Liver (tissue), 8 donors: ENCODE measurements at regions not wholly inside any gene's neighbourhood (a gene's known extent, or its start where the extent isn't known, plus 50 kb on each side); places are given as distances from the start of the nearest gene placed in this dataset.

ENCODE experiments used
- DNase-seq: peaks from one replicate; pipeline ENCODE4 v3.0.0-alpha.2; 2017; ENCODE audit warnings: low spot score
- H3K27ac ChIP-seq, 2 donors: one replicate each; pipeline ENCODE4 v1.7.0; 2013; ENCODE audit warnings: inconsistent platforms in 2 of 2, low read length in 2 of 2, control low read depth in 1 of 2, low read depth in 1 of 2, mild to moderate bottlenecking in 1 of 2
- H3K27me3 ChIP-seq, 4 donors: one replicate each; pipeline versions ENCODE4 v1.6.1 to v1.7.0; 2013; ENCODE audit warnings: low read length in 3 of 4, inconsistent platforms in 1 of 4, mild to moderate bottlenecking in 1 of 4, moderate library complexity in 1 of 4; ENCODE audit not compliant: control insufficient read depth in 4 of 4, insufficient read depth in 4 of 4
- H3K36me3 ChIP-seq, 4 donors: one replicate each; pipeline versions ENCODE4 v1.6.1 to v1.7.0; 2013; ENCODE audit warnings: low read length in 3 of 4, mild to moderate bottlenecking in 3 of 4, low read depth in 1 of 4, moderate library complexity in 1 of 4; ENCODE audit not compliant: control insufficient read depth in 4 of 4, insufficient read depth in 3 of 4
- H3K4me1 ChIP-seq, 4 donors: one replicate each; pipeline versions ENCODE4 v1.6.1 to v1.7.0; 2013; ENCODE audit warnings: low read length in 3 of 4, mild to moderate bottlenecking in 3 of 4, moderate library complexity in 1 of 4; ENCODE audit not compliant: control insufficient read depth in 4 of 4, insufficient read depth in 4 of 4
- H3K4me3 ChIP-seq, 3 donors: one replicate each; pipeline versions ENCODE4 v1.6.1 to v1.7.0; 2013; ENCODE audit warnings: low read length in 3 of 3, control low read depth in 1 of 3, low read depth in 1 of 3, mild to moderate bottlenecking in 1 of 3
- H3K9ac ChIP-seq, 2 donors: one replicate each; pipeline ENCODE4 v1.7.0; 2013; ENCODE audit warnings: low read length in 2 of 2, mild to moderate bottlenecking in 2 of 2, moderate library complexity in 2 of 2, control low read depth in 1 of 2, low read depth in 1 of 2
- H3K9me3 ChIP-seq, 4 donors: one replicate each; pipeline versions ENCODE4 v1.6.1 to v1.7.0; 2013; ENCODE audit warnings: low read length in 3 of 4; ENCODE audit not compliant: control insufficient read depth in 4 of 4
- ATF3 ChIP-seq: IDR thresholded peaks from 2 replicates; pipeline ENCODE4 v1.6.1; 2016; ENCODE audit warnings: antibody characterized with exemption
- EGR1 ChIP-seq, 2 donors: IDR thresholded peaks; 2 replicates each; pipeline ENCODE4 v1.6.1; 2016 to 2018; ENCODE audit warnings: antibody characterized with exemption in 2 of 2, low read depth in 2 of 2
- FOXA1 ChIP-seq: IDR thresholded peaks from 2 replicates; pipeline ENCODE4 v1.6.1; 2016; ENCODE audit warnings: antibody characterized with exemption
- FOXA2 ChIP-seq: IDR thresholded peaks from 2 replicates; pipeline ENCODE4 v1.6.1; 2016; ENCODE audit warnings: antibody characterized with exemption
- HNF4A ChIP-seq, 2 donors: conservative IDR thresholded peaks; 2 replicates each; pipeline ENCODE4 v1.6.1; 2016; ENCODE audit warnings: antibody characterized with exemption in 2 of 2, mild to moderate bottlenecking in 2 of 2
- HNF4G ChIP-seq: IDR thresholded peaks from 2 replicates; pipeline ENCODE4 v1.6.1; 2016; ENCODE audit warnings: antibody characterized with exemption
- JUND ChIP-seq, 2 donors: IDR thresholded peaks; 2 replicates each; pipeline ENCODE4 v1.6.1; 2016; ENCODE audit warnings: antibody characterized with exemption in 2 of 2
- MAX ChIP-seq: IDR thresholded peaks from 2 replicates; pipeline ENCODE4 v1.6.1; 2016; ENCODE audit warnings: antibody characterized with exemption
- RAD21 ChIP-seq, 2 donors: IDR thresholded peaks; 2 replicates each; pipeline ENCODE4 v1.6.1; 2016; ENCODE audit warnings: antibody characterized with exemption in 2 of 2, mild to moderate bottlenecking in 2 of 2
- REST ChIP-seq: IDR thresholded peaks from 2 replicates; pipeline ENCODE4 v1.6.1; 2016; ENCODE audit warnings: antibody characterized with exemption, mild to moderate bottlenecking
- RXRA ChIP-seq, 2 donors: IDR thresholded peaks; 2 replicates each; pipeline ENCODE4 v1.6.1; 2017 to 2018; ENCODE audit warnings: antibody characterized with exemption in 2 of 2, mild to moderate bottlenecking in 1 of 2
- SP1 ChIP-seq: IDR thresholded peaks from 2 replicates; pipeline ENCODE4 v1.6.1; 2018; ENCODE audit warnings: antibody characterized with exemption, mild to moderate bottlenecking
- TAF1 ChIP-seq: conservative IDR thresholded peaks from 2 replicates; pipeline ENCODE4 v1.6.1; 2016; ENCODE audit warnings: antibody characterized with exemption, mild to moderate bottlenecking
- WGBS: extraction: QIAGEN DNeasy Blood & Tissue Kit; methylation state at CpG from one replicate; pipeline ENCODE4 v1.1.7; 2013; 5-methylcytosine and 5-hydroxymethylcytosine counted together
- TF ChIP-seq, protein P1 (sequence below): fragments of 150-350 bp; IDR thresholded peaks from 2 replicates; pipeline ENCODE4 v1.5.1; 2017; ENCODE audit warnings: improper control_type of control experiment, low read depth, low read length; ENCODE audit not compliant: missing input control
- TF ChIP-seq, protein P2 (sequence below): IDR thresholded peaks from 2 replicates; pipeline ENCODE4 v1.6.1; 2016; ENCODE audit warnings: antibody characterized with exemption
- donor health status: healthy.
- donor health status: healthy.
- donor health status: healthy.
- donor health status: healthy.
- donor health status: healthy.

- DNase-seq = no peak
- H3K36me3 ChIP-seq = no peaks in the 10 kb centered on the region
- no peaks in the 10 kb centered on the region for H3K27me3 ChIP-seq
- no peak overlapping the region for H3K9ac ChIP-seq
- no peak overlapping the region for H3K27ac ChIP-seq
- H3K9me3 ChIP-seq = no peaks in the 10 kb centered on the region
- H3K4me1 ChIP-seq = no peaks in the 10 kb centered on the region
- TF ChIP-seq RAD21 (IDR thresholded peaks at IDR 0.05) (no peak), JUND (IDR thresholded peaks at IDR 0.05) (no peak), ATF3 (no peak), EGR1 (IDR thresholded peaks at IDR 0.05; ENCODE audit: low read depth in 2 of 2) (no peak)
- TF ChIP-seq, protein P1, sequence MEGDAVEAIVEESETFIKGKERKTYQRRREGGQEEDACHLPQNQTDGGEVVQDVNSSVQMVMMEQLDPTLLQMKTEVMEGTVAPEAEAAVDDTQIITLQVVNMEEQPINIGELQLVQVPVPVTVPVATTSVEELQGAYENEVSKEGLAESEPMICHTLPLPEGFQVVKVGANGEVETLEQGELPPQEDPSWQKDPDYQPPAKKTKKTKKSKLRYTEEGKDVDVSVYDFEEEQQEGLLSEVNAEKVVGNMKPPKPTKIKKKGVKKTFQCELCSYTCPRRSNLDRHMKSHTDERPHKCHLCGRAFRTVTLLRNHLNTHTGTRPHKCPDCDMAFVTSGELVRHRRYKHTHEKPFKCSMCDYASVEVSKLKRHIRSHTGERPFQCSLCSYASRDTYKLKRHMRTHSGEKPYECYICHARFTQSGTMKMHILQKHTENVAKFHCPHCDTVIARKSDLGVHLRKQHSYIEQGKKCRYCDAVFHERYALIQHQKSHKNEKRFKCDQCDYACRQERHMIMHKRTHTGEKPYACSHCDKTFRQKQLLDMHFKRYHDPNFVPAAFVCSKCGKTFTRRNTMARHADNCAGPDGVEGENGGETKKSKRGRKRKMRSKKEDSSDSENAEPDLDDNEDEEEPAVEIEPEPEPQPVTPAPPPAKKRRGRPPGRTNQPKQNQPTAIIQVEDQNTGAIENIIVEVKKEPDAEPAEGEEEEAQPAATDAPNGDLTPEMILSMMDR = no peak
- no peak overlapping the region for H3K4me3 ChIP-seq
- 74% methylated on average over 2 of the region's 2 CpGs for WGBS
Measured at GRCh38 chr11:104690241-104690640, 208.0 kb downstream of the CASP12 start.

DNA sequence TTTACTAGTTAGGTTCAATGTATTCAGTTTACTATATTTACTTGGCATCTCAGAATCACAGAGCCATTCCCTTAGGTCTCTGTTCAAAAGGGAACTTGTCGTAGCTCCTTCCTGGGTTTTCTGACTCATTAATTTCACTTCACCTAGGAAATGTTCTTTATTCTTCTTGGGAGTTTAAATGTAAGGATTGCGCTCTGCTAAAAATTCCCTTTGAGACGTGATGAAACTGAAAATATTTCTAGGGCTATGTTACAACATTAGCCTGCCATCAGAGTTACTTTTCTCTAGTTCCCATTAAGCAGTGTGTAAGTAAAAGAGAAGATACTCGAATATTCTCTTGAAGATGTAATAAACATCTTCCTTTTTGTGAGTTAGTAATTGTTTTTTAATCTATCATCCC is 209.5 kb downstream of the CASP12 start:
- no peaks in the 10 kb centered on the region for H3K27me3 ChIP-seq
- TF ChIP-seq REST (no peak), SP1 (no peak), FOXA2 (no peak), RXRA (IDR thresholded peaks at IDR 0.05) (no peak), EGR1 (IDR thresholded peaks at IDR 0.05; ENCODE audit: low read depth in 2 of 2) (no peak), TAF1 (no peak), FOXA1 (no peak), JUND (IDR thresholded peaks at IDR 0.05) (no peak), ATF3 (no peak), MAX (no peak), HNF4A (conservative IDR thresholded peaks at IDR 0.05) (no peak), HNF4G (no peak), RAD21 (IDR thresholded peaks at IDR 0.05) (no peak)
- TF ChIP-seq, protein P2, sequence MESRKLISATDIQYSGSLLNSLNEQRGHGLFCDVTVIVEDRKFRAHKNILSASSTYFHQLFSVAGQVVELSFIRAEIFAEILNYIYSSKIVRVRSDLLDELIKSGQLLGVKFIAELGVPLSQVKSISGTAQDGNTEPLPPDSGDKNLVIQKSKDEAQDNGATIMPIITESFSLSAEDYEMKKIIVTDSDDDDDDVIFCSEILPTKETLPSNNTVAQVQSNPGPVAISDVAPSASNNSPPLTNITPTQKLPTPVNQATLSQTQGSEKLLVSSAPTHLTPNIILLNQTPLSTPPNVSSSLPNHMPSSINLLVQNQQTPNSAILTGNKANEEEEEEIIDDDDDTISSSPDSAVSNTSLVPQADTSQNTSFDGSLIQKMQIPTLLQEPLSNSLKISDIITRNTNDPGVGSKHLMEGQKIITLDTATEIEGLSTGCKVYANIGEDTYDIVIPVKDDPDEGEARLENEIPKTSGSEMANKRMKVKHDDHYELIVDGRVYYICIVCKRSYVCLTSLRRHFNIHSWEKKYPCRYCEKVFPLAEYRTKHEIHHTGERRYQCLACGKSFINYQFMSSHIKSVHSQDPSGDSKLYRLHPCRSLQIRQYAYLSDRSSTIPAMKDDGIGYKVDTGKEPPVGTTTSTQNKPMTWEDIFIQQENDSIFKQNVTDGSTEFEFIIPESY = no peak
- TF ChIP-seq, protein P1 = no peak
- H3K9me3 ChIP-seq = no peaks in the 10 kb centered on the region
- H3K9ac ChIP-seq = no peak overlapping the region
- no peak overlapping the region for H3K27ac ChIP-seq
- no peak for DNase-seq
- WGBS = 60% methylated on average over 4 of the region's 4 CpGs
- no peaks in the 10 kb centered on the region for H3K4me1 ChIP-seq
- H3K4me3 ChIP-seq = no peak overlapping the region
- no peaks in the 10 kb centered on the region for H3K36me3 ChIP-seq
